ENCODE measurements at regions not wholly inside any gene's neighbourhood (a gene's known extent, or its start where the extent isn't known, plus 50 kb on each side); places are given as distances from the start of the nearest gene placed in this dataset.

GRCh38 chr6:99032396-99032795 lies 84.7 kb upstream of the FBXL4 start:
- WGBS, 2 experiments (ENCODE audit: extremely low coverage in 1 of 2, insufficient coverage in 1 of 2, insufficient read length in 1 of 2, insufficient replicate concordance in 2 of 2, low coverage in 1 of 2, low lambda C conversion rate in 2 of 2, missing lambda C conversion rate in 1 of 2), result 88% methylated on average over 2 of the region's 2 CpGs; no CpG with 5 or more reads in 1 of the 2 experiments

More at GRCh38 chr6:99032396-99032795, 84.7 kb upstream of the FBXL4 start:
- Histone ChIP-seq H3K23me2 (ENCODE audit: low read depth, low read length) (no peaks in the 10 kb centered on the region), H4K5ac (ENCODE audit: insufficient read length, low read depth, low read length) (no peak overlapping the region), H2AFZ (ENCODE audit: low read length) (no peak overlapping the region), H2BK12ac (ENCODE audit: low read depth, low read length) (no peak overlapping the region), H3K9me3 (ENCODE audit: insufficient read depth in 2 of 2, low read depth in 1 of 2, low read length in 1 of 2) (no peaks in the 10 kb centered on the region), H2AK5ac (ENCODE audit: low read depth, low read length) (no peak overlapping the region), H3K79me2 (ENCODE audit: control insufficient read depth in 1 of 2, insufficient read depth in 2 of 2, low read length in 2 of 2) (no peaks in the 10 kb centered on the region), H3K4ac (replicated peaks; ENCODE audit: insufficient read length, low read depth, low read length) (no peak overlapping the region), H3K27ac (ENCODE audit: low read depth, low read length) (no peak overlapping the region), H3K14ac (ENCODE audit: insufficient read length) (no peak overlapping the region), H2BK15ac (ENCODE audit: low read length) (no peak overlapping the region), H4K91ac (replicated peaks; ENCODE audit: insufficient read length, low read length) (no peak overlapping the region), H3K18ac (ENCODE audit: extremely low read depth, low read length) (no peak overlapping the region), H3K4me2 (ENCODE audit: insufficient read depth in 1 of 2, low read depth in 2 of 2, low read length in 2 of 2) (no peak overlapping the region), H2BK120ac (replicated peaks; ENCODE audit: low read depth, low read length) (no peak overlapping the region), H3K23ac (ENCODE audit: insufficient read length) (no peak overlapping the region), H3K4me3 (ENCODE audit: extremely low read depth in 1 of 4, insufficient read depth in 2 of 4, low read depth in 3 of 4, low read length in 4 of 4) (no peak overlapping the region), H3K56ac (replicated peaks; ENCODE audit: insufficient read length, low read depth, low read length) (no peak overlapping the region), H2BK20ac (ENCODE audit: low read length) (no peak overlapping the region), H3K27me3 (replicated peaks in 1 of 4; ENCODE audit: control insufficient read depth in 3 of 4, extremely low read depth in 1 of 4, insufficient read depth in 3 of 4, low read length in 3 of 4) (no peaks in the 10 kb centered on the region), H3K4me1 (replicated peaks in 1 of 4; ENCODE audit: control insufficient read depth in 3 of 4, insufficient read depth in 4 of 4, low read length in 3 of 4) (no peaks in the 10 kb centered on the region), H2BK5ac (ENCODE audit: low read depth, low read length) (no peak overlapping the region), H3K36me3 (ENCODE audit: control insufficient read depth in 2 of 4, insufficient read depth in 4 of 4, low read length in 3 of 4) (no peaks in the 10 kb centered on the region), H4K20me1 (replicated peaks in 1 of 2; ENCODE audit: control insufficient read depth in 1 of 2, insufficient read depth in 2 of 2, low read length in 2 of 2) (no peaks in the 10 kb centered on the region), H4K8ac (ENCODE audit: extremely low read depth, insufficient read depth, low read length) (no peak overlapping the region), H3K9ac (replicated peaks in 1 of 4; ENCODE audit: extremely low read depth in 1 of 4, low read depth in 3 of 4, low read length in 3 of 4) (no peak overlapping the region), H3K79me1 (ENCODE audit: low read depth, low read length) (no peaks in the 10 kb centered on the region)
- CTCF ChIA-PET (ENCODE audit: partially characterized antibody), result no interaction called here
- FAIRE-seq (no peak), DNase-seq (ENCODE audit: low read depth in 1 of 2, low spot score in 2 of 2) (no peak)
- POLR2A ChIA-PET (ENCODE audit: partially characterized antibody), result no interaction called here
- TF ChIP-seq RAD21 (IDR thresholded peaks at IDR 0.05 in 1 of 2, conservative IDR thresholded peaks at IDR 0.05 in 1 of 2; ENCODE audit: low read depth in 2 of 2, low read length in 2 of 2) (no peak), ZNF274 (IDR thresholded peaks at IDR 0.05; ENCODE audit: borderline replicate concordance, extremely low read depth, low read length) (no peak)
